OCI-LY7 (cell line): ENCODE measurements at regions not wholly inside any gene's neighbourhood (a gene's known extent, or its start where the extent isn't known, plus 50 kb on each side); places are given as distances from the start of the nearest gene placed in this dataset.

Source experiments
- BruUV-seq: library from RNA; stranded (reverse); fragments of 400-500 nt; replicated peaks from 2 replicates; lab custom pipeline; 2021; lab: Mats Ljungman, UMichigan
- CTCF ChIA-PET: fragments of 300-600 bp; sonication (Branson Sonifier 250); formaldehyde crosslinking; loops from one replicate; lab custom pipeline; 2022; ENCODE audit warnings: antibody characterized with exemption; ENCODE audit not compliant: unreplicated experiment; lab: Charles Lee
- POLR2A ChIA-PET: fragments of 300-600 bp; sonication (Branson Sonifier 250); formaldehyde crosslinking; loops from one replicate; lab custom pipeline; 2022; ENCODE audit warnings: antibody characterized with exemption; lab: Charles Lee
- DNase-seq: peaks from one replicate; pipeline ENCODE4 v3.0.0-alpha.2; 2015; ENCODE audit warnings: low spot score
- H2AFZ ChIP-seq: fragments of 200-600 bp; sonication (generic), shearing (Covaris generic); 2 replicates; pipeline ENCODE4 v1.6.1; 2014; ENCODE audit warnings: mild to moderate bottlenecking, antibody characterized with exemption, low read length, moderate library complexity
- H3K27ac ChIP-seq: fragments of 200-600 bp; sonication (generic); 2 replicates; pipeline ENCODE4 v1.5.1; 2014; ENCODE audit warnings: mixed run types, low read depth, mild to moderate bottlenecking, moderate library complexity, low read length, inconsistent platforms; ENCODE audit not compliant: poor library complexity, severe bottlenecking
- H3K36me3 ChIP-seq: fragments of 200-600 bp; sonication (generic); 2 replicates; pipeline ENCODE4 v1.6.1; 2014; ENCODE audit warnings: mild to moderate bottlenecking, antibody characterized with exemption, low read length, moderate library complexity, mixed read lengths; ENCODE audit not compliant: insufficient read depth
- H3K4me1 ChIP-seq: fragments of 200-600 bp; sonication (generic); 2 replicates; pipeline ENCODE4 v1.5.1; 2014; ENCODE audit warnings: mild to moderate bottlenecking, low read length; ENCODE audit not compliant: insufficient read depth, poor library complexity, severe bottlenecking
- H3K4me2 ChIP-seq: fragments of 200-600 bp; sonication (generic); 2 replicates; pipeline ENCODE4 v1.6.1; 2014; ENCODE audit warnings: mild to moderate bottlenecking, low read length
- H3K4me3 ChIP-seq: fragments of 200-600 bp; sonication (generic); 2 replicates; pipeline ENCODE4 v1.5.1; 2014; ENCODE audit warnings: mild to moderate bottlenecking, low read depth, low read length; ENCODE audit not compliant: poor library complexity, severe bottlenecking
- H3K79me2 ChIP-seq: fragments of 200-600 bp; sonication (generic); 2 replicates; pipeline ENCODE4 v1.6.1; 2016; ENCODE audit warnings: low read depth, mild to moderate bottlenecking, low read length, moderate library complexity, mixed read lengths; ENCODE audit not compliant: insufficient read depth
- H3K9me2 ChIP-seq: fragments of 200-600 bp; sonication (generic); 2 replicates; pipeline ENCODE4 v1.6.1; 2016; ENCODE audit warnings: mild to moderate bottlenecking, low read length, mixed read lengths; ENCODE audit not compliant: insufficient read depth
- H3K9me3 ChIP-seq: fragments of 200-600 bp; sonication (generic); 2 replicates; pipeline ENCODE4 v1.6.1; 2014; ENCODE audit warnings: mild to moderate bottlenecking, mixed run types, low read length, mixed read lengths
- H4K20me1 ChIP-seq: fragments of 200-600 bp; sonication (generic); 2 replicates; pipeline ENCODE4 v1.6.1; 2014; ENCODE audit warnings: mild to moderate bottlenecking, antibody characterized with exemption, low read length, moderate library complexity, mixed read lengths; ENCODE audit not compliant: insufficient read depth
- CTCF ChIP-seq: fragments of 200-600 bp; sonication (generic); conservative IDR thresholded peaks from 2 replicates; pipeline ENCODE4 v1.5.1; 2014; ENCODE audit warnings: mild to moderate bottlenecking, antibody characterized with exemption, low read length, moderate library complexity, mixed read lengths
- EZH2phosphoT487 ChIP-seq: fragments of 200-600 bp; sonication (generic); IDR thresholded peaks from 2 replicates; pipeline ENCODE4 v1.6.1; 2018; ENCODE audit warnings: low read depth, borderline replicate concordance, mild to moderate bottlenecking, mixed run types, antibody characterized with exemption, low read length, moderate library complexity, mixed read lengths
- intact Hi-C: fragments of 100-400 bp; cut with micrococcal nuclease; formaldehyde crosslinking; loops from one replicate; pipeline ENCODE4 v1.10.0; 2022; ENCODE audit not compliant: unreplicated experiment

GRCh38 chr2:6777626-6778025 lies 88.1 kb downstream of the CMPK2 start:
- intact Hi-C loops = loop anchor here (5.0 kb wide), 1 partner anchor 35 kb away; no protein-coding TSS in a partner anchor
- H2AFZ ChIP-seq = peak overlapping the region; percentile 57; the same call in 1 of the 2 replicates
- no peak for TF ChIP-seq EZH2phosphoT487
- TF ChIP-seq CTCF = no peak
- peak overlapping the region; percentile 42 for H3K27ac ChIP-seq
- peak overlapping the region; percentile 14 for H3K4me3 ChIP-seq
- ChIA-PET POLR2A (interaction anchor here (0.6 to 1.4 kb wide), 4 partner anchors 48 to 822 kb away, joined by 3 to 12 read pairs (median 4); no protein-coding TSS in a partner anchor), CTCF (no interaction called here)
- H3K4me2 ChIP-seq = peak overlapping the region; percentile 47
- H3K4me1 ChIP-seq = peaks cover 68% of the 10 kb centered on the region
- no peaks in the 10 kb centered on the region; the same call in 1 of the 2 replicates for H3K36me3 ChIP-seq
- DNase-seq = peak; percentile 25
- H3K79me2 ChIP-seq = no peaks in the 10 kb centered on the region
- H3K9me3 ChIP-seq = no peaks in the 10 kb centered on the region; the same call in 1 of the 2 replicates
- BruUV-seq = no TSS peak
- H3K9me2 ChIP-seq = no peaks in the 10 kb centered on the region
- no peaks in the 10 kb centered on the region for H4K20me1 ChIP-seq

DNA sequence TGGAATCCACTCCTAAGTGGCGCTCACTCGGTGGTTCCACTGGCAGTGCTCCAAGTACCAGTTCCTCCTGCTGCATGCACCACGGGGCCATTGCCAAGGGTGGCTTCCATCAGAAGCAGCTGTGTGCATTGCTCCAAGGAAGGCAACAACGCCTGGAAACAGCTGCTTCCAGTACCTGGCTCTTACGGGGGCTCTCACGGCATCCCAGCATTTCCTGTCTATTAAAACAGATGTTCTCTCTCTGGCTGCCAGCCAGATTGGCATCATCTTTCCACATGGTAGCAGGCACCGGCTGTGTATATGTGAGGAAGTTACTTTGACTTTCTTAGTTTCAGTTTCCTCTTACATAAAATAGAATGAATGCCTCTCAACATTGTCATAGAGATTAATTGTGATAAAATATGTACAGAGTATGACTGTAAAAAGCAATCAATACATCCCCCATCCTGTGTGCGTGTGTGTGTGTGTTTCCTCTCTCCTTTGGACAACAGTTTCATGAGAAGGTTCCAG lies 84.9 kb downstream of the CMPK2 start:
- H3K4me2 ChIP-seq = peak overlapping the region; percentile 75
- H3K36me3 ChIP-seq = no peaks in the 10 kb centered on the region; the same call in 1 of the 2 replicates
- no TSS peak for BruUV-seq
- peak; percentile 89 for DNase-seq
- peak overlapping the region; percentile 52 for H2AFZ ChIP-seq
- peaks cover 49% of the 10 kb centered on the region for H3K4me1 ChIP-seq
- no peaks in the 10 kb centered on the region for H4K20me1 ChIP-seq
- H3K27ac ChIP-seq = peak overlapping the region; percentile 58
- TF ChIP-seq EZH2phosphoT487 (no peak), CTCF (no peak)
- CTCF ChIA-PET = no interaction called here
- peak overlapping the region; percentile 42 for H3K4me3 ChIP-seq
- H3K9me2 ChIP-seq = no peaks in the 10 kb centered on the region
- no peaks in the 10 kb centered on the region; the same call in 1 of the 2 replicates for H3K9me3 ChIP-seq
- intact Hi-C loops = loop anchor here (2.0 kb wide), 2 partner anchors 438 to 1084 kb away; no protein-coding TSS in a partner anchor
- no peaks in the 10 kb centered on the region for H3K79me2 ChIP-seq
- POLR2A ChIA-PET = interaction anchor here (0.6 to 1.2 kb wide), 5 partner anchors 11 to 440 kb away, joined by 3 to 4 read pairs (median 3); no protein-coding TSS in a partner anchor
